ENCODE measurements at regions not wholly inside any gene's neighbourhood (a gene's known extent, or its start where the extent isn't known, plus 50 kb on each side); places are given as distances from the start of the nearest gene placed in this dataset.

GRCh38 chr1:163672976-163673758 is 351.4 kb downstream of the NUF2 start:
- BruUV-seq (replicated peaks): no TSS peak
- CTCF ChIA-PET (ENCODE audit: unreplicated experiment): no interaction called here
- intact Hi-C loops (cut with micrococcal nuclease; ENCODE audit: unreplicated experiment): loop anchor here (10.0 kb wide), 1 partner anchor 62 kb away; no protein-coding TSS in a partner anchor

DNA sequence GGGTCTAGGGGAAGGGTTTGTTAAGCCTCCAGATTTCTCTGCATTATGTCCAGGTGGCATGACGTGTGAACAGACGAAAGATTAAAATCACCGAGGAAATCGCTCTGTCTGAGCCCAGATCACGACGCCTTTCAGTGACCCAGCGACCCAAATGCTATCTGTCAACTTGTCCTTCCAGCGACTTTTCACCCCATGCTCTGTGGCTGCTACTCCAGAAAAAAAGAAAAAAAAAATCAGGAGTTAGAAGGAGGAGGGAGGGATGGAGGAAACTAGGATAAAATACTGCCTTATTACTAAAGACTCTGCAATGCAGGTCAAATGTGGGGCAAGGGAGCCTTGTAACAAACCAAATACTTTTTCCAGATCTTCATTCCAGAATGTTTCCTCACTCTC is 352.0 kb downstream of the NUF2 start:
- Histone ChIP-seq H3K4me1 (ENCODE audit: insufficient read depth, low read length, poor library complexity, severe bottlenecking) (no peaks in the 10 kb centered on the region), H3K9me2 (ENCODE audit: insufficient read depth, low read length) (no peaks in the 10 kb centered on the region), H3K79me2 (ENCODE audit: insufficient read depth, low read depth, low read length) (no peaks in the 10 kb centered on the region), H3K9me3 (ENCODE audit: low read length) (no peaks in the 10 kb centered on the region), H3K27ac (ENCODE audit: low read depth, low read length, poor library complexity, severe bottlenecking) (no peak overlapping the region), H3K36me3 (ENCODE audit: insufficient read depth, low read length) (no peaks in the 10 kb centered on the region), H3K4me3 (ENCODE audit: low read depth, low read length, poor library complexity, severe bottlenecking) (no peak overlapping the region), H2AFZ (ENCODE audit: low read length) (no peak overlapping the region), H4K20me1 (ENCODE audit: insufficient read depth, low read length) (no peaks in the 10 kb centered on the region), H3K4me2 (ENCODE audit: low read length) (no peak overlapping the region)
- BruUV-seq (replicated peaks): no TSS peak
- DNase-seq (ENCODE audit: low spot score): no peak
- POLR2A ChIA-PET: interaction anchor here (0.9 kb wide), 1 partner anchor 9 kb away, joined by 3 read pairs; no protein-coding TSS in a partner anchor
- CTCF ChIA-PET (ENCODE audit: unreplicated experiment): no interaction called here
- TF ChIP-seq EZH2phosphoT487 (IDR thresholded peaks at IDR 0.05; ENCODE audit: borderline replicate concordance, low read depth, low read length) (no peak), CTCF (conservative IDR thresholded peaks at IDR 0.05; ENCODE audit: low read length) (no peak)
- intact Hi-C loops (cut with micrococcal nuclease; ENCODE audit: unreplicated experiment): loop anchor here (10.0 kb wide), 1 partner anchor 61 kb away; no protein-coding TSS in a partner anchor

More at GRCh38 chr1:163672976-163673758, 351.4 kb downstream of the NUF2 start:
- Histone ChIP-seq H3K27ac (ENCODE audit: low read depth, low read length, poor library complexity, severe bottlenecking) (no peak overlapping the region), H2AFZ (ENCODE audit: low read length) (no peak overlapping the region), H3K4me1 (ENCODE audit: insufficient read depth, low read length, poor library complexity, severe bottlenecking) (no peaks in the 10 kb centered on the region), H3K4me2 (ENCODE audit: low read length) (no peak overlapping the region), H3K9me3 (ENCODE audit: low read length) (no peaks in the 10 kb centered on the region), H3K79me2 (ENCODE audit: insufficient read depth, low read depth, low read length) (no peaks in the 10 kb centered on the region), H4K20me1 (ENCODE audit: insufficient read depth, low read length) (no peaks in the 10 kb centered on the region), H3K9me2 (ENCODE audit: insufficient read depth, low read length) (no peaks in the 10 kb centered on the region), H3K4me3 (ENCODE audit: low read depth, low read length, poor library complexity, severe bottlenecking) (no peak overlapping the region), H3K36me3 (ENCODE audit: insufficient read depth, low read length) (no peaks in the 10 kb centered on the region)
- no peak for DNase-seq (ENCODE audit: low spot score)
- POLR2A ChIA-PET: interaction anchor here (0.9 kb wide), 1 partner anchor 9 kb away, joined by 3 read pairs; no protein-coding TSS in a partner anchor
- TF ChIP-seq CTCF (conservative IDR thresholded peaks at IDR 0.05; ENCODE audit: low read length) (no peak), EZH2phosphoT487 (IDR thresholded peaks at IDR 0.05; ENCODE audit: borderline replicate concordance, low read depth, low read length) (no peak)

- no peak for TF ChIP-seq EZH2phosphoT487 (IDR thresholded peaks at IDR 0.05; ENCODE audit: borderline replicate concordance, low read depth, low read length)
- no peaks in the 10 kb centered on the region for H3K4me1 ChIP-seq (ENCODE audit: insufficient read depth, low read length, poor library complexity, severe bottlenecking)
- no peak overlapping the region for H3K4me2 ChIP-seq (ENCODE audit: low read length)
- no peak overlapping the region for H2AFZ ChIP-seq (ENCODE audit: low read length)
- no peak overlapping the region for H3K4me3 ChIP-seq (ENCODE audit: low read depth, low read length, poor library complexity, severe bottlenecking)
- H4K20me1 ChIP-seq (ENCODE audit: insufficient read depth, low read length): no peaks in the 10 kb centered on the region
- H3K79me2 ChIP-seq (ENCODE audit: insufficient read depth, low read depth, low read length): no peaks in the 10 kb centered on the region
- ChIA-PET CTCF (ENCODE audit: unreplicated experiment) (no interaction called here), POLR2A (no interaction called here)
- DNase-seq (ENCODE audit: low spot score): no peak
- intact Hi-C loops (cut with micrococcal nuclease; ENCODE audit: unreplicated experiment): loop anchor here (10.0 kb wide), 1 partner anchor 61 kb away; no protein-coding TSS in a partner anchor
- no peaks in the 10 kb centered on the region for H3K36me3 ChIP-seq (ENCODE audit: insufficient read depth, low read length)
- H3K9me3 ChIP-seq (ENCODE audit: low read length): no peaks in the 10 kb centered on the region
- no peak overlapping the region for H3K27ac ChIP-seq (ENCODE audit: low read depth, low read length, poor library complexity, severe bottlenecking)
- no peaks in the 10 kb centered on the region for H3K9me2 ChIP-seq (ENCODE audit: insufficient read depth, low read length)
- no TSS peak for BruUV-seq (replicated peaks)
These were observed 352.5 kb downstream of the NUF2 start for GRCh38 chr1:163674236-163674635.
